Breast epithelium (tissue), 3 donors: ENCODE measurements at regions not wholly inside any gene's neighbourhood (a gene's known extent, or its start where the extent isn't known, plus 50 kb on each side); places are given as distances from the start of the nearest gene placed in this dataset.

ENCODE experiments used
- POLR2A ChIP-seq: fragments of 450-650 bp; IDR thresholded peaks from one replicate; pipeline ENCODE4 v1.6.1; 2016; ENCODE audit warnings: antibody characterized with exemption, mild to moderate bottlenecking, moderate library complexity
- POLR2AphosphoS5 ChIP-seq, 3 donors: sonication (generic); formaldehyde crosslinking; IDR thresholded peaks; one replicate each; pipeline ENCODE4 v1.6.1; 2017; ENCODE audit warnings: antibody characterized with exemption in 3 of 3
- TF ChIP-seq, protein P1 (sequence below), 3 donors: fragments of 450-650 bp; IDR thresholded peaks; one replicate each; pipeline ENCODE4 v1.5.1; 2016 to 2017; ENCODE audit warnings: antibody characterized with exemption in 3 of 3, mild to moderate bottlenecking in 3 of 3, moderate library complexity in 3 of 3

DNA sequence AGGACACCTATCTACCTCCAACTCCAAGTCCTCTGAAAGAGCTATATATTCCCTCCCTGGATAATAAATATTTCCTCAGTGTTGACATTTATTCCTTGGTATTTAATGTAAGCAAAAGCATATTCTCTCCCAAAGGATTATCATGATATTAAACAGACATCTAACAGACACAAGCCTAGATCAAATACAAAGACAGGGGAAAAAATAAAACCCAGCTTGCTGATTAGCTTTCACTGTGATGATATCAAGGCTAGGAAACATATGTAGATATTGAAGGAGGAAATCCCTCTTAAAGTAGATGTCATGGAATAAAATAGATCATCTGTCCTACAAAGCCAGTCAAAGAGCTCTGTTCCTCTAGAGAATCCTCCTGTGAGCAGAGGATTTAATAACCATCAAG lies 95.2 kb downstream of the CRPPA start:
- TF ChIP-seq POLR2A: no peak
- TF ChIP-seq POLR2AphosphoS5 (IDR thresholded peaks at IDR 0.05): no peak
- TF ChIP-seq, protein P1, sequence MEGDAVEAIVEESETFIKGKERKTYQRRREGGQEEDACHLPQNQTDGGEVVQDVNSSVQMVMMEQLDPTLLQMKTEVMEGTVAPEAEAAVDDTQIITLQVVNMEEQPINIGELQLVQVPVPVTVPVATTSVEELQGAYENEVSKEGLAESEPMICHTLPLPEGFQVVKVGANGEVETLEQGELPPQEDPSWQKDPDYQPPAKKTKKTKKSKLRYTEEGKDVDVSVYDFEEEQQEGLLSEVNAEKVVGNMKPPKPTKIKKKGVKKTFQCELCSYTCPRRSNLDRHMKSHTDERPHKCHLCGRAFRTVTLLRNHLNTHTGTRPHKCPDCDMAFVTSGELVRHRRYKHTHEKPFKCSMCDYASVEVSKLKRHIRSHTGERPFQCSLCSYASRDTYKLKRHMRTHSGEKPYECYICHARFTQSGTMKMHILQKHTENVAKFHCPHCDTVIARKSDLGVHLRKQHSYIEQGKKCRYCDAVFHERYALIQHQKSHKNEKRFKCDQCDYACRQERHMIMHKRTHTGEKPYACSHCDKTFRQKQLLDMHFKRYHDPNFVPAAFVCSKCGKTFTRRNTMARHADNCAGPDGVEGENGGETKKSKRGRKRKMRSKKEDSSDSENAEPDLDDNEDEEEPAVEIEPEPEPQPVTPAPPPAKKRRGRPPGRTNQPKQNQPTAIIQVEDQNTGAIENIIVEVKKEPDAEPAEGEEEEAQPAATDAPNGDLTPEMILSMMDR (IDR thresholded peaks at IDR 0.05): no peak
